GM12878 (cell line): ENCODE measurements at regions not wholly inside any gene's neighbourhood (a gene's known extent, or its start where the extent isn't known, plus 50 kb on each side); places are given as distances from the start of the nearest gene placed in this dataset.

ENCODE experiments used
- ATAC-seq: fragments of 200-7000 bp; cut with Tn5 transposase; 3 replicates; pipeline ENCODE4 v1.9.1; 2020; ENCODE audit warnings: mild to moderate bottlenecking, moderate library complexity
- BruUV-seq: library from RNA; stranded (reverse); fragments of 400-500 nt; replicated peaks from 2 replicates; lab custom pipeline; 2021; lab: Mats Ljungman, UMichigan
- CTCF ChIA-PET: fragments of 300-600 bp; sonication (Branson Sonifier 250); formaldehyde crosslinking; extraction: SDS; loops from one replicate; lab custom pipeline; 2021; ENCODE audit warnings: inconsistent platforms; lab: Yijun Ruan, JAX
- POLR2A ChIA-PET: fragments of 350-600 bp; formaldehyde crosslinking; extraction: SDS; loops from one replicate; lab custom pipeline; 2021; ENCODE audit warnings: inconsistent platforms; lab: Charles Lee
- RAD21 ChIA-PET: fragments of 300-600 bp; sonication (Branson Sonifier 250); formaldehyde crosslinking; loops from one replicate; lab custom pipeline; 2023; ENCODE audit warnings: antibody characterized with exemption; ENCODE audit not compliant: unreplicated experiment; lab: Charles Lee
- SMC1A ChIA-PET: fragments of 300-600 bp; sonication (Branson Sonifier 250); formaldehyde crosslinking; loops from one replicate; lab custom pipeline; 2023; ENCODE audit not compliant: unreplicated experiment, uncharacterized antibody; lab: Charles Lee
- DNase-seq: peaks from one replicate; pipeline ENCODE4 v3.0.0-alpha.2; 2011; ENCODE audit warnings: low read depth, low spot score
- FAIRE-seq: peaks from 3 replicates; lab custom pipeline; 2011; peaks lifted over from hg19 to GRCh38; lab: Jason Lieb, UNC
- H2AFZ ChIP-seq: 2 replicates; pipeline ENCODE4 v1.6.0; 2011; ENCODE audit warnings: low read depth, low read length, control low read depth; ENCODE audit not compliant: control insufficient read depth
- H3K27ac ChIP-seq: 2 replicates; pipeline ENCODE4 v1.5.1; 2011; ENCODE audit warnings: control low read depth; ENCODE audit not compliant: control insufficient read depth, insufficient read depth
- H3K27me3 ChIP-seq, 2 experiments: replicated peaks in 1 of 2; 2 replicates each; pipeline versions ENCODE4 v1.6.0 to v1.6.1; 2011; ENCODE audit warnings: low read length in 1 of 2; ENCODE audit not compliant: control insufficient read depth in 2 of 2, insufficient read depth in 2 of 2
- H3K36me3 ChIP-seq, 2 experiments: 2 replicates each; pipeline ENCODE4 v1.5.1; 2011; ENCODE audit warnings: low read length in 1 of 2; ENCODE audit not compliant: control insufficient read depth in 2 of 2, insufficient read depth in 2 of 2
- H3K4me1 ChIP-seq: 2 replicates; pipeline ENCODE4 v1.6.1; 2011; ENCODE audit warnings: mild to moderate bottlenecking, low read length, moderate library complexity, mixed read lengths; ENCODE audit not compliant: control insufficient read depth, insufficient read depth
- H3K4me2 ChIP-seq: 2 replicates; pipeline ENCODE4 v1.6.0; 2011; ENCODE audit warnings: control low read depth; ENCODE audit not compliant: control insufficient read depth, insufficient read depth
- H3K4me3 ChIP-seq: fragments of 200-600 bp; sonication (generic); 2 replicates; pipeline ENCODE4 v1.5.1; 2016
- H3K79me2 ChIP-seq: 2 replicates; pipeline ENCODE4 v1.6.0; 2011; ENCODE audit warnings: low read length; ENCODE audit not compliant: control insufficient read depth, insufficient read depth
- H3K9ac ChIP-seq: 2 replicates; pipeline ENCODE4 v1.8.0; 2011; ENCODE audit warnings: low read length, control low read depth, mixed read lengths; ENCODE audit not compliant: control insufficient read depth, insufficient read depth
- H3K9me3 ChIP-seq: replicated peaks from 3 replicates; pipeline ENCODE4 v1.5.1; 2011; ENCODE audit warnings: mild to moderate bottlenecking, low read length; ENCODE audit not compliant: control insufficient read depth, insufficient read depth
- H4K20me1 ChIP-seq: 2 replicates; pipeline ENCODE4 v1.6.0; 2011; ENCODE audit not compliant: control insufficient read depth, insufficient read depth
- ASH2L ChIP-seq: fragments of 300-600, 200-600 bp; sonication (generic); IDR thresholded peaks from 2 replicates; pipeline ENCODE4 v1.6.1; 2017; ENCODE audit warnings: low read depth, mild to moderate bottlenecking, borderline replicate concordance
- CBFB ChIP-seq: IDR thresholded peaks from 2 replicates; pipeline ENCODE4 v1.6.1; 2016; ENCODE audit warnings: antibody characterized with exemption, low read depth
- FOXK2 ChIP-seq: fragments of 450-650 bp; IDR thresholded peaks from 2 replicates; pipeline ENCODE4 v1.6.1; 2017; ENCODE audit warnings: mild to moderate bottlenecking, moderate library complexity
- HCFC1 ChIP-seq: fragments of 150-350 bp; IDR thresholded peaks from 2 replicates; pipeline ENCODE4 v1.6.1; 2014; ENCODE audit warnings: low read length
- KDM1A ChIP-seq: fragments of 200-600 bp; sonication (generic); IDR thresholded peaks from 2 replicates; pipeline ENCODE4 v1.6.1; 2016; ENCODE audit warnings: borderline replicate concordance
- NR2C1 ChIP-seq: fragments of 450-650 bp; IDR thresholded peaks from 2 replicates; pipeline ENCODE4 v1.6.1; 2017; ENCODE audit warnings: antibody characterized with exemption, mild to moderate bottlenecking, moderate library complexity
- PML ChIP-seq: IDR thresholded peaks from 2 replicates; pipeline ENCODE4 v1.6.1; 2012; ENCODE audit warnings: low read length, inconsistent platforms
- RBBP5 ChIP-seq: fragments of 200-600 bp; sonication (generic); conservative IDR thresholded peaks from 2 replicates; pipeline ENCODE4 v1.6.1; 2016
- RUNX3 ChIP-seq: IDR thresholded peaks from 2 replicates; pipeline ENCODE4 v1.6.1; 2012; ENCODE audit warnings: low read length, inconsistent platforms
- SP1 ChIP-seq: IDR thresholded peaks from one replicate; pipeline ENCODE4 v1.6.1; 2011; ENCODE audit warnings: low read depth, low read length
- SREBF1 ChIP-seq: IDR thresholded peaks from 2 replicates; pipeline ENCODE4 v1.6.1; 2012; ENCODE audit warnings: mild to moderate bottlenecking, low read length
- STAT3 ChIP-seq: IDR thresholded peaks from 2 replicates; pipeline ENCODE4 v1.6.1; 2011; ENCODE audit warnings: low read depth, low read length, improper control_type of control experiment
- SUPT20H ChIP-seq: IDR thresholded peaks from 2 replicates; pipeline ENCODE4 v1.6.1; 2011; ENCODE audit warnings: low read depth, mild to moderate bottlenecking, low read length, moderate library complexity, borderline replicate concordance; ENCODE audit not compliant: control insufficient read depth
- ZNF274 ChIP-seq: IDR thresholded peaks from one replicate; pipeline ENCODE4 v1.8.0; 2011; ENCODE audit not compliant: insufficient read length, insufficient read depth
- WGBS: methylation state at CpG from one replicate; pipeline ENCODE4 v1.1.6; 2016; ENCODE audit warnings: low lambda C conversion rate; ENCODE audit not compliant: insufficient replicate concordance, insufficient coverage; ENCODE audit errors: missing lambda C conversion rate; 5-methylcytosine and 5-hydroxymethylcytosine counted together
- in situ Hi-C: fragments of 300-500 bp; cut with MboI; formaldehyde crosslinking; loops from 9 replicates; pipeline ENCODE4 v1.14.3; 2018; ENCODE audit warnings: mixed read lengths
- intact Hi-C: fragments of 100-400 bp; cut with micrococcal nuclease; formaldehyde crosslinking; loops from one replicate; pipeline ENCODE4 v1.14.2; 2022; ENCODE audit not compliant: unreplicated experiment
- TF ChIP-seq, protein P1 (sequence below): IDR thresholded peaks from 2 replicates; pipeline ENCODE4 v1.6.1; 2011; ENCODE audit warnings: mild to moderate bottlenecking, low read depth, low read length, moderate library complexity; ENCODE audit not compliant: insufficient replicate concordance
- TF ChIP-seq, protein P2 (sequence below): fragments of 450-650 bp; formaldehyde crosslinking; IDR thresholded peaks from 2 replicates; pipeline ENCODE4 v1.4.0; 2022; ENCODE audit warnings: mild to moderate bottlenecking, moderate library complexity

DNA sequence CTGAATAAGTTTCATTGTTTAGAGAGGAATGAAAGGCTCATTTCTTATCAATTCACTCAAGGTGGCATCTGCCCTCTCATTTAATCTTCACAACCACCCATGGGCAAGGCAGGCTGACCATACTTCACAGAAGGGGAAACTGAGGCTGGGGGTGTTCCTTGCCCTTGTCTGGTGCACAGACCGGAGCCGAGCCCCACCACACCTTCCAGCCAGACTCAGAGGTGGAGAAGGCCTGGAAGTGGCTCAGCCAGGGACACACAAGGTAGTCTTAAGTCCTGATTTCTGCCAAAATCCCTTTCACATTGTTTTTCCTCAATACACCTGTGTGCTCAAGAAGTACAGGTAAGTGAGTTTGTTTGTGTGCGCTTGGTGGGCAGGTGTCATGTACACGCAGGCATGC is 111.9 kb upstream of the TEX51 start:
- BruUV-seq: no TSS peak
- no peak for TF ChIP-seq ZNF274
- no peak for TF ChIP-seq RUNX3
- no peak for TF ChIP-seq RBBP5
- no peak for TF ChIP-seq KDM1A
- TF ChIP-seq PML: no peak
- no peak for TF ChIP-seq SP1
- no peak for TF ChIP-seq FOXK2
- no peak for TF ChIP-seq NR2C1
- Histone ChIP-seq H3K4me1 (no peaks in the 10 kb centered on the region), H3K4me2 (no peak overlapping the region), H3K27me3 (no peaks in the 10 kb centered on the region), H3K4me3 (no peak overlapping the region), H3K9me3 (no peaks in the 10 kb centered on the region), H4K20me1 (no peaks in the 10 kb centered on the region), H3K9ac (no peak overlapping the region), H2AFZ (no peak overlapping the region), H3K36me3 (no peaks in the 10 kb centered on the region), H3K27ac (no peak overlapping the region), H3K79me2 (no peaks in the 10 kb centered on the region)
- WGBS: 57% methylated on average over 4 of the region's 4 CpGs
- no peak for FAIRE-seq
- no peak for ATAC-seq
- no peak for DNase-seq
- SMC1A ChIA-PET: no interaction called here
- POLR2A ChIA-PET: no interaction called here
- RAD21 ChIA-PET: no interaction called here
- intact Hi-C loops: no loop called here
- in situ Hi-C loops: no loop called here
- CTCF ChIA-PET: no interaction called here

DNA sequence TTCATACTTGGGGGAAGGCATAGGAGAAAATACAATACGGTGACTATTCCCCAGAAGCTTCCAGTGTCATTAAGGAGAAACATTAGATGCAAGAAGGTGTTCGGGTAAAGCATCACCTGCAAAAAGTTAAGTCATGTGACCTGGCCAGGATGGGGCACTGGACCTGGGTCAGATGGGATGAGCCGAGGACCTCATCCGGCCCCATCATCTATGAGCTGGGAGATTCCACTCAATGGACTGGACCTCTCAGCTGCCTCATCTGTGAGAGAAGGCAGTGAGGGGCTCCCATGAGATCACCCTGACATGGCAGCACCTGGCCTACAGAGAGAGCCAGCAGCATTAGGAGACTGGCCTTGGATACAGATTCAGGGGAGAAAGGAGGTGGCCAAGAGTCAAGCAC is 111.4 kb upstream of the TEX51 start:
- RAD21 ChIA-PET: no interaction called here
- WGBS: 57% methylated on average over 4 of the region's 4 CpGs
- Histone ChIP-seq H3K4me3 (no peak overlapping the region), H3K27ac (no peak overlapping the region), H3K79me2 (no peaks in the 10 kb centered on the region), H3K36me3 (no peaks in the 10 kb centered on the region), H3K4me2 (no peak overlapping the region), H4K20me1 (no peaks in the 10 kb centered on the region), H3K27me3 (no peaks in the 10 kb centered on the region), H3K9ac (no peak overlapping the region), H3K9me3 (no peaks in the 10 kb centered on the region), H2AFZ (no peak overlapping the region), H3K4me1 (no peaks in the 10 kb centered on the region)
- no peak for TF ChIP-seq SUPT20H
- no peak for TF ChIP-seq ASH2L
- TF ChIP-seq HCFC1: no peak
- TF ChIP-seq CBFB: no peak
- TF ChIP-seq, protein P1, sequence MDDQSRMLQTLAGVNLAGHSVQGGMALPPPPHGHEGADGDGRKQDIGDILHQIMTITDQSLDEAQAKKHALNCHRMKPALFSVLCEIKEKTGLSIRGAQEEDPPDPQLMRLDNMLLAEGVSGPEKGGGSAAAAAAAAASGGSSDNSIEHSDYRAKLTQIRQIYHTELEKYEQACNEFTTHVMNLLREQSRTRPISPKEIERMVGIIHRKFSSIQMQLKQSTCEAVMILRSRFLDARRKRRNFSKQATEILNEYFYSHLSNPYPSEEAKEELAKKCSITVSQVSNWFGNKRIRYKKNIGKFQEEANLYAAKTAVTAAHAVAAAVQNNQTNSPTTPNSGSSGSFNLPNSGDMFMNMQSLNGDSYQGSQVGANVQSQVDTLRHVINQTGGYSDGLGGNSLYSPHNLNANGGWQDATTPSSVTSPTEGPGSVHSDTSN: no peak
- no peak for TF ChIP-seq SREBF1
- TF ChIP-seq, protein P2, sequence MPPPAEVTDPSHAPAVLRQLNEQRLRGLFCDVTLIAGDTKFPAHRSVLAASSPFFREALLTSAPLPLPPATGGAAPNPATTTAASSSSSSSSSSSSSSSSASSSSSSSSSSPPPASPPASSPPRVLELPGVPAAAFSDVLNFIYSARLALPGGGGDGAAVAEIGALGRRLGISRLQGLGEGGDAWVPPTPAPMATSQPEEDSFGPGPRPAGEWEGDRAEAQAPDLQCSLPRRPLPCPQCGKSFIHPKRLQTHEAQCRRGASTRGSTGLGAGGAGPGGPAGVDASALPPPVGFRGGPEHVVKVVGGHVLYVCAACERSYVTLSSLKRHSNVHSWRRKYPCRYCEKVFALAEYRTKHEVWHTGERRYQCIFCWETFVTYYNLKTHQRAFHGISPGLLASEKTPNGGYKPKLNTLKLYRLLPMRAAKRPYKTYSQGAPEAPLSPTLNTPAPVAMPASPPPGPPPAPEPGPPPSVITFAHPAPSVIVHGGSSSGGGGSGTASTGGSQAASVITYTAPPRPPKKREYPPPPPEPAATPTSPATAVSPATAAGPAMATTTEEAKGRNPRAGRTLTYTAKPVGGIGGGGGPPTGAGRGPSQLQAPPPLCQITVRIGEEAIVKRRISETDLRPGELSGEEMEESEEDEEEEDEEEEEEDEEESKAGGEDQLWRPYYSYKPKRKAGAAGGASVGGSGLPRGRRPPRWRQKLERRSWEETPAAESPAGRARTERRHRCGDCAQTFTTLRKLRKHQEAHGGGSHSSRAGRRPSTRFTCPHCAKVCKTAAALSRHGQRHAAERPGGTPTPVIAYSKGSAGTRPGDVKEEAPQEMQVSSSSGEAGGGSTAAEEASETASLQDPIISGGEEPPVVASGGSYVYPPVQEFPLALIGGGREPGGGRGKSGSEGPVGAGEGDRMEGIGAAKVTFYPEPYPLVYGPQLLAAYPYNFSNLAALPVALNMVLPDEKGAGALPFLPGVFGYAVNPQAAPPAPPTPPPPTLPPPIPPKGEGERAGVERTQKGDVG (CRISPR knock-in tag): no peak
- no peak for TF ChIP-seq STAT3
- no peak for DNase-seq
- SMC1A ChIA-PET: no interaction called here
- intact Hi-C loops (no loop called here), in situ Hi-C loops (no loop called here)
- CTCF ChIA-PET: no interaction called here
- no peak for FAIRE-seq
- POLR2A ChIA-PET: no interaction called here
- no TSS peak for BruUV-seq
- ATAC-seq: no peak
